ENCODE measurements at regions not wholly inside any gene's neighbourhood (a gene's known extent, or its start where the extent isn't known, plus 50 kb on each side); places are given as distances from the start of the nearest gene placed in this dataset.

DNA sequence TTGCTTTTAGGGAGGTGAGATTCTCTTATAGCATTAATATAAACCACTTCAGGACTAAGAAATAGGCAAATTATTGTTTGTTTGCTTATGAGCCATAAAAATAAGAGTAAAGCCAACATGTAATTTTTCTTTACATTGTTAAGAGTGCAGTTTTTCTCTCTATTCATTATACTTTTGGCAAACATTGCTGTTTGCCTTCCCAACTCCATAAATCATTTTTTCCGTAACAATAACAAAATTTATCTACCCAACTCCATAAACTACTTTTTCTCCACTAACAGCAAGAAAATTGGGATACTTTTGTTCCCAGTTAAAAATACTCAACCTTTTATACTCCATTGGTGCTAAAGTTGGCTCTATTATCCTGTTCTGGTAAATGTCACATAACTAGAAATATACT is 229.7 kb upstream of the GPRIN3 start:
- TF ChIP-seq POLR2A (IDR thresholded peaks at IDR 0.05; ENCODE audit: low read depth, low read length) (no peak), POLR2AphosphoS5 (IDR thresholded peaks at IDR 0.05; ENCODE audit: low read depth, low read length) (no peak)

Measured in GM12892 (cell line).